Loucy (cell line): ENCODE measurements at regions not wholly inside any gene's neighbourhood (a gene's known extent, or its start where the extent isn't known, plus 50 kb on each side); places are given as distances from the start of the nearest gene placed in this dataset.

Source experiments
- EZH2phosphoT487 ChIP-seq: fragments of 200-600 bp; IDR thresholded peaks from 2 replicates; pipeline ENCODE4 v1.6.1; 2018; ENCODE audit warnings: antibody characterized with exemption, mild to moderate bottlenecking, moderate library complexity, borderline replicate concordance
- TF ChIP-seq, protein P1 (sequence below): fragments of 200-600 bp; sonication (generic); conservative IDR thresholded peaks from 2 replicates; pipeline ENCODE4 v1.5.1; 2014; ENCODE audit warnings: mild to moderate bottlenecking, antibody characterized with exemption, low read length

DNA sequence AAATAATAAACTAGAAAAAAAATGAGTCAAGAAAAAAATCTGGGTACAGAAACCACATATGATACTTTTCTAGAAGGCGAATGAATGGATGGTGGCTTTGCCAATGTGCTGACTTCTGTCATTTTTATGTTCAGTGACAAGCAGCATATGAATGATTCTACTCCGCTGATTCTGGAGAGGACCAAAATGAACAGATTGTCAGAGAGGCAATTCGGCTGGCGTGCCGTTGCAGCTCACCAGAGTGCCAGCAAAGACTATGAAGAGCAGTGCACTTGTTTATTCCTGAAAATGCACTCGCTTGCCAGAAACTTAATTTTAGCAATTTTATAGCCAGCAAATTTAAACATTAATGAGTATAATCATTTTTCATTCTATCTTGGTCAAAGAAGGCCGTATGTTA is 105.9 kb upstream of the NYAP2 start:
- TF ChIP-seq, protein P1, sequence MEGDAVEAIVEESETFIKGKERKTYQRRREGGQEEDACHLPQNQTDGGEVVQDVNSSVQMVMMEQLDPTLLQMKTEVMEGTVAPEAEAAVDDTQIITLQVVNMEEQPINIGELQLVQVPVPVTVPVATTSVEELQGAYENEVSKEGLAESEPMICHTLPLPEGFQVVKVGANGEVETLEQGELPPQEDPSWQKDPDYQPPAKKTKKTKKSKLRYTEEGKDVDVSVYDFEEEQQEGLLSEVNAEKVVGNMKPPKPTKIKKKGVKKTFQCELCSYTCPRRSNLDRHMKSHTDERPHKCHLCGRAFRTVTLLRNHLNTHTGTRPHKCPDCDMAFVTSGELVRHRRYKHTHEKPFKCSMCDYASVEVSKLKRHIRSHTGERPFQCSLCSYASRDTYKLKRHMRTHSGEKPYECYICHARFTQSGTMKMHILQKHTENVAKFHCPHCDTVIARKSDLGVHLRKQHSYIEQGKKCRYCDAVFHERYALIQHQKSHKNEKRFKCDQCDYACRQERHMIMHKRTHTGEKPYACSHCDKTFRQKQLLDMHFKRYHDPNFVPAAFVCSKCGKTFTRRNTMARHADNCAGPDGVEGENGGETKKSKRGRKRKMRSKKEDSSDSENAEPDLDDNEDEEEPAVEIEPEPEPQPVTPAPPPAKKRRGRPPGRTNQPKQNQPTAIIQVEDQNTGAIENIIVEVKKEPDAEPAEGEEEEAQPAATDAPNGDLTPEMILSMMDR, result no peak
- no peak for TF ChIP-seq EZH2phosphoT487
